NCI-H524 treated with DMSO at 0.1 percent for 48 hours (cell line): ENCODE measurements at regions not wholly inside any gene's neighbourhood (a gene's known extent, or its start where the extent isn't known, plus 50 kb on each side); places are given as distances from the start of the nearest gene placed in this dataset.
"Not testable (repeated sequence)": the region's sequence is repeated elsewhere in the genome, so short reads cannot be mapped to it uniquely, and the experiment has no call there.

ENCODE experiments used
- DNase-seq: peaks from one replicate; lab custom pipeline; 2025; lab: John Stamatoyannopoulos, UW

GRCh38 chr12:75760573-75761294, 249.3 kb upstream of the KRR1 start:
- DNase-seq, result no peak

- DNase-seq, result no peak
These were observed 248.6 kb upstream of the KRR1 start for GRCh38 chr12:75759842-75760572.

- no peak for DNase-seq
These were observed 247.8 kb upstream of the KRR1 start for GRCh38 chr12:75759196-75759595.

- DNase-seq, result no peak
These were observed 245.4 kb upstream of the KRR1 start for GRCh38 chr12:75756771-75757170.

GRCh38 chr12:75756111-75756510, 244.7 kb upstream of the KRR1 start:
- DNase-seq, result no peak

GRCh38 chr12:75754698-75755097, 243.3 kb upstream of the KRR1 start:
- no peak for DNase-seq

- DNase-seq, result no peak
These were observed 242.7 kb upstream of the KRR1 start for GRCh38 chr12:75754141-75754540.

- DNase-seq, result no peak
These were observed 240.5 kb upstream of the KRR1 start for GRCh38 chr12:75751769-75752471.

- no peak for DNase-seq
These were observed 239.4 kb upstream of the KRR1 start for GRCh38 chr12:75750716-75751306.

- not testable (repeated sequence) for DNase-seq
These were observed 237.6 kb upstream of the KRR1 start for GRCh38 chr12:75748990-75749389.

GRCh38 chr12:75748136-75748535, 236.7 kb upstream of the KRR1 start:
- no peak for DNase-seq

GRCh38 chr12:75747572-75748021, 236.2 kb upstream of the KRR1 start:
- no peak for DNase-seq

GRCh38 chr12:75746621-75747020, 235.2 kb upstream of the KRR1 start:
- no peak for DNase-seq

GRCh38 chr12:75744607-75745256, 233.3 kb upstream of the KRR1 start:
- no peak for DNase-seq

- no peak for DNase-seq
These were observed 231.6 kb upstream of the KRR1 start for GRCh38 chr12:75742961-75743360.

- DNase-seq, result no peak
These were observed 230.6 kb upstream of the KRR1 start for GRCh38 chr12:75742048-75742447.

- DNase-seq, result no peak
These were observed 228.5 kb upstream of the KRR1 start for GRCh38 chr12:75739912-75740311.

- DNase-seq, result not testable (repeated sequence)
These were observed 227.7 kb upstream of the KRR1 start for GRCh38 chr12:75739098-75739497.

GRCh38 chr12:75738486-75738885, 227.1 kb upstream of the KRR1 start:
- DNase-seq, result no peak

GRCh38 chr12:75735853-75736252, 224.4 kb upstream of the KRR1 start:
- DNase-seq, result no peak

- DNase-seq, result no peak
These were observed 217.4 kb upstream of the KRR1 start for GRCh38 chr12:75728826-75729225.

GRCh38 chr12:75727577-75727976, 216.2 kb upstream of the KRR1 start:
- DNase-seq, result no peak
